Left ventricle myocardium superior (tissue), 1 donor: ENCODE measurements at regions not wholly inside any gene's neighbourhood (a gene's known extent, or its start where the extent isn't known, plus 50 kb on each side); places are given as distances from the start of the nearest gene placed in this dataset.

Experiments
- ATAC-seq: fragments of 200-7000 bp; cut with Tn5 transposase; one replicate; pipeline ENCODE4 v1.9.1; 2020; ENCODE audit warnings: mild to moderate bottlenecking, moderate library complexity
- DNase-seq: peaks from one replicate; pipeline ENCODE4 v3.0.0-alpha.2; 2020
- intact Hi-C: fragments of 100-400 bp; cut with micrococcal nuclease; formaldehyde crosslinking; loops from one replicate; pipeline ENCODE4 v1.11.0; 2022
- donor health status: DM: no; HTN: yes; CAD: no; lungs with severe emphysema.

DNA sequence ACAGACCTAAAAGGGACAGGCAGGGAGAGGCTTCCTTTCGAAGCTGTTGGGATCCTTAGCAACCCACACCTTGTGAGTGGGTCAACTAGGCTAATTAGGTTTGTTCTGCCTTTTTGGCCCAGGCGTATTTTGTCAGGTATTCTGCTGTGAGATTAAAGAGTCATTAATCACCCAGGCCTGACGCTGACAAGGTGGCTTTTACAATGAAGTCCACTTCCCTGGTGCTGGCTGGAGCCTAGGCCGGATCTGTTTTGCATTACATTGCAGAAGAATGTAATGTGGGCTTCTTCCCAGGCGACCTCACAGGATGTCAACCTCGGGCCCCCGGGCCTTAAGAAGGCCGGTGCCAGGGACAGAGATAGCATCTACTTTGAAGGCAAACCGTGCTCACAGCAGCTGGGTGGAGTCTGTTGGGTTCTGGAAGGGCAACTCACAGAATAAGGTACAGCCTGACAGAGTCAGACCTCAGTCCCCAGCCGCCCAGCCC, 76.9 kb downstream of the HES1 start:
- ATAC-seq, result no peak
- intact Hi-C loops, result no loop called here
- DNase-seq, result no peak

DNA sequence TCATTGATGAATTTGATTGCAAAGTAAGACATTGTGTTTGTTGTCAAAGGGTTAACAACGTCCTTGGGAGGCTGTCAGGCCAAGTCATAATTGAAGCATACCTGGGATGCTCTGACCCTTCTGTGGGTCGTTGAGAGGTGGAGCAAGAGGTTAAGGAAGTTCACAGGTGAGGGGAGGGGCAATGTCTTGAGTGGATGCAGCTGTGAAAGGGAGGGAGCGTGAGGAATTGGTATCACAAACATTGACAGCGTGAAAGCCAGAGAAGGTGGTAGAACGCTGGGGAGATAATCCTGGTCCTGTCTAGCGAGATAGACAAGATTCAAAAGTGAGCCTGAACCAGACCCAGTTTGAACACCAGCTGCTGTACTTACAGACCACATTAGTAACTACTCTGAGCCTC, 79.4 kb downstream of the HES1 start:
- intact Hi-C loops, result no loop called here
- ATAC-seq (no peak), DNase-seq (no peak)

DNA sequence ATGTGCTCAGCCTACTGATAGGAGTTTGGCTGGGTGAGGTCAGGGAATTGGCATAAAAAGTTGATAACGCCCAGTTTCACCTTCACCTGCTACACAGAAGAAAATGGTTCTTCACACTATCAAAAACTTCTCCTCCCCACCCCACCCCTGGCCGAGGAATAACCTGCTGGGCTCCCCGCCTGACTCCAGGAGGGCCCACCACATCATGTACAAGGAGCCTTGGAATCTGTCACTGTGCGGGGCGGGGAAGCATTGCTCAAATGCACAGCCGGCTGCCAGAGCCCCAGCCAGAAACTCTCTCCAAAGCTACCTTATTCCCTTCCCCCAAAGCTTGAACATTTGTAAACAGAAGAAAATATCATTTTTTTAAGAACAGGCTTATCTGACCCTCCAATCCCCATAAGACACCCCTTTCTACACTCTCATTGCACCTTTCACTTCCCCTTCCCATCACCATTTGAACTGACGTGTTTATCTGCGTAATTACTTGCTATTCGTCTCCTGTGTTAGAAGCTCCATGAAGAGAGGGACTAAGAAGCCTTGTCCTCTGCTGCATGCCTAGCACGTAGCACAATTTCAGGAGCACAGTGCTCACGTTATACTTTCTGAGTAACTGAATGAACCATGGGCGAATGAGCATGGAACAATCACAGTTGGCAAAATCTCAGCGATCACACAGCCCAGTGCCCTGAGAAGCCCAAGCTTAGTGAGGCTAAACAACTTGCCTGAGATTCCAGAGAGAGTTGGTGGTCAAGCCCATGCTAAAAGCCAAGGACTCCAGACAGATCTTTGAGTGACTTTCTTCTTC, 82.9 kb downstream of the HES1 start:
- intact Hi-C loops, result no loop called here
- DNase-seq (no peak), ATAC-seq (no peak)

DNA sequence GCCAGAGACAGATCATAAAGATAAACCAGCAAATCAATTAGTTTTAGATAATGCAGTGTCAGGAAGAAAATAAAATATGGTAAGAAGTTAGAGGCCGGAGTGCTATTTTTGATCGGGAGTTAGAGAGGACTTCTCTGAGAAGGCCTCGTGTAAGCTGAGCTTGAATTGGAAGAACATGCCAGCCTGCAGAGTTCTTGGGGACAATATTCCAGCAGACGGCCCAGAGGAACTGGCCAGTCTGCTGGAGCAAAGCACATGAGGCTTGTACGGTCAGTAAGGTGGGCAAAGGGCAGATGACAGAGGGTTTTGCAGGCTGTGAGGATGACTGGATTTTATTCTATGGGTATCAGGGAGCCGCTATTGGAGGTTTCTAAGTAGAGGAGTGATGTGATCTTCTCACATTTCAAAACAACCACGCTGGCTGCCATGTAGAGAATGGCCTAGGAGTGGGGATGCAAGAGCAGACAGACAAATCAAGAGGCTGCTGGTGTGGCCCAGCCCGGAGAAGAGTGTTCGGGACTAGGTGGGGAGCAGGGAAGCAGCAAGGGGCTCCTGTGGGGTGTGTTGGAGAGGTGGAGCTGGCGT, 84.0 kb downstream of the HES1 start:
- intact Hi-C loops, result no loop called here
- DNase-seq, result no peak
- no peak for ATAC-seq

DNA sequence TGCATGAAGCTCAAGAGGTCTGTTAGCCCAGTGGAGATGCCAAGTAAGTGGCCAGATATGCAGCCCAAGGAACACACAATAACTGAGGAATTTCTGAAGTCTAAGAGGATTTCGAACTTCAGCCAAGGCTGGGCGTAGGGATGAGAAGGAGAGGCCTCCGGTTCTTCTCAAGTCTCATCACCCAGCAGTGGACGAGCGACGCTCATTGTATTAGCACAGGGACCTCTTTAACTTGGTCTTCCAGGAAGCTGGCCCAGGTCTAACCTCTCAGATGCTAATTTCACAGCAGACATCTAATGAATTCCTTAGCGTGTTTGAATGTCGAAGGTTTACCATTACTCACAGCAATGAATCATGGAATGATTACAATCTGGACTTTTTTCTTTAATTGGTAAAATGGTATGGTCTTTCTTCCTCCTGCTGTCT, 85.0 kb downstream of the HES1 start:
- intact Hi-C loops, result no loop called here
- no peak for DNase-seq

DNA sequence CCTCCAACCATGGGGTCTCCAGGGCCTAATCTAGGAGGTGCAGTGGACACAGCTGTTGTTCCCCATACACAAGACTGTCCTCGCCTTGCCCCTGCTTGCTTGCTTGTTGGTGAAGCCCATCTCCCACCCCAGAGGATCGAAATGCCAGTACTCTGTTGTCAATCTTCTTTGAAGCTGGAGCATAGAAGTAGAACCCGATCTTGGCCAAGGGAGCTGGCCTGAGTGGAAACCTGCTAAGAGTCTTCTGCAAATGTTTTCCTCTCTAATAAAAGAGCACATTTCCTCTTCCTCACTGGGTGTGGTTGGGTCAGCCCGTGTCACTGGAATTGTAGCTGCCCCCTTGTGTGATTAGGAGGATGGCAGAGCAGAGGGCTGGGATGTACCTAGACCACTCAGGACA, 85.4 kb downstream of the HES1 start:
- DNase-seq (no peak), ATAC-seq (no peak)
- intact Hi-C loops, result no loop called here

More for the DNA sequence above, 85.0 kb downstream of the HES1 start:
- ATAC-seq, result no peak

DNA sequence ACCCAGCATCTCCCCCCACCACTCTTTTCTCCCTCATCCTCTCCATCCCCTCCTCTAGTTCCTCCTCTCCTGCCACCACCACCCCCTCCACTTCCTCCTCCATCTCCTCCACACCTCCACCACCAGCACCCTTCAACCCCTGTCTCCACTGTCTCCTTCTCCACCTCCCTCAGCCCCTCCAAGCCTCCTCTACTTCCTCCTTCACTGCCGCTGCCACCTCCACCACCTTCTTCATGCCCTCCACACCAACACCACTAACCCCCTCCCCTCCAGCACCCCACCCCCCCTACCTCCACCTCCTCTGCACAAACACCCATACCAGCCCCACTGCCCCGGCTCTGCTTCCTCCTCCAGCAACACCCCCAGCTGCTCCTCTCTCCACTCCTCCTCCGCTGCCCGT, 88.0 kb downstream of the HES1 start:
- ATAC-seq, result no peak
- DNase-seq, result no peak
- intact Hi-C loops, result no loop called here

DNA sequence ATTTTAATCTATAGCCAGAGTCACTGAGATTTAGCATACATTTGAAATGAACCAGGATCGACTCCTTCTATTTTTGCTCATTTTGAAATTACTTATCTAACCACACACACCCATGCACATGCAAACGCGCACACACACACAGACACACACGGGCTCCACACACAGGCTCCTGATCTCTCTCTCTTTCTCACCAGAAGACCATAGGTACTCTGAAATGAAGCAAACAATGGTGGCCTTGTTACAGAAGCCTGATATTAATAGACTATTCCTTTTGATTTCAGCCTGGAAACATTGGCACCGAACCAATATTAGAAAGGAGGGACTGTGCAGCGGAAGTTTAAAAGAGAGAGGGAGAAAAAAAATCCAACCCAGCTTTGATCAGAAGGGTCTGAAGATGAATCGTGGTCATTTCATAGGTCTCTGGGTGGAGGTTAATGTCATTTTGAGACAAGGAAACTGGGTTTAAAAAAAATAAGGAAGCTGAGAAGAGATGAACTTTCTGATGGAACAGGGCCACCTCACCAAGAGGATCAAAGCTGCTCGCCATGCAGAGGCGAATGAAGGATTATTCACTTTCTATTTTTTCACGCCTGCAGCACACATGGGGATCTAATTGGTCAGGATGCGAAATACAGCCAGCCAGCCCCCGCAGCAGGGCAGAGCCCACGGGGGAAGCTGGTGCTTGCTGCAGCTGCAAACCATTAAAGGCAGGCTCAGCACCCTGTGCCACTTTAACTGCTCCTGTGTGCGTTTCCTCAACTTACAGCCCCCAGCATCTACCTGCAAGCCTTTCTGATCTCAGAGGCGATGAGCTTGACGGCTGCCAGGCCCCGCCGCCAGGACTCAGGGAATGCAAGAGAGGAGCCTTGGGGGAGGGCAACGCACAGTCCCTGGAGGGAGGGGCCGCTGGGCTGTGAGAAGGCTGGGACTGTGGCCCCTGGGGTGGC, 88.8 kb downstream of the HES1 start:
- peak; percentile 62 for ATAC-seq
- intact Hi-C loops, result no loop called here
- no peak for DNase-seq

DNA sequence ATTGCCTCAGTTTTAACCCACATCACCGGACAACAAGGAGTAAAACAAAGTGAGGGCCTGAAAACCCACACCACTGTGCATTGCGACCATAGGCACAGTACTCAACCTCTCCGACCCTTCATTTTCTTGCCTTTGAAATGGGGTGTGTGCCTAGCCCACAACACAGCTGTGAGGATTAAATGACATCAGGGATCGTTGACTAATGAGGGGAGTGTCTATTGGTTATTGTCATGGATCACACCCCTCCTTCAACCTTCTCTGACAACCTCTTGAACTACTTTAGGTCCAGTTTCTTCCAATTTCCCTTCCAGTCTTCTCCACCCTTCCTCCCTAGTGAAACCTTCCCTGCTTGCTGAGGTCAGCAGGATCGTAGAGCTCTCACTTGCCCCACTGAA, 89.5 kb downstream of the HES1 start:
- no peak for DNase-seq
- intact Hi-C loops, result no loop called here
- ATAC-seq, result no peak

DNA sequence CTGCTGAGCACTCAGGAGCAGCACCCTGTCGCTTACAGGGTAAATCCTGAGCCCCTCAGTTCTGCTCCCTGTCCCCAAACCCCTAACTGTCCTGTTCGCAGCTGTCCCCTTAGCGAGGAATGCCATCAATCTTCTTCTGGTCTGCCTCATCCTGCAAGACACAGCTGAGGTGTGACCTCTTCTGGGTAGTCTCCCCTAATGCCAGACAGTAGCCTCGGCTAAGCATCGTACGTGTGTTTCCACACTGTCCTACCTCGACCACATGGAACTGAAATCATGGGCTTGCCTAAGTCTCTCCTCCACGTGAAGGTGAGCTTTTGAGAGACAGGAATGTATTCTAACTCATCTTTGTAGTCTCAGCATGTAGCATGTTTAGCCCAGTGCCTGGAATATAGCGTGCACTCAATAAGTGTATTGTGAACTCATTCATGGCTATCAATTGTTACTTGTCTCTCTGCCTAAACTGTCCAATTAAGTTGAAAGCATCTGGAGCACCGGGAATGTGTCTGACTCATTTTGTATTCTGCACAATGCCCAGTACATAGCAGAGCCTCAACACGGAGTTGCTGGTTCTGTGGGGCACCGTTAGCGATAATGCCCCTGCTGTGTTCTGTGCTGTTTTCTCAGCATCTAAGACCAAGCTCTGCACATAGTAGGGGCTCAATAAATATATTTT, 90.2 kb downstream of the HES1 start:
- DNase-seq, result no peak
- intact Hi-C loops, result no loop called here
- no peak for ATAC-seq

DNA sequence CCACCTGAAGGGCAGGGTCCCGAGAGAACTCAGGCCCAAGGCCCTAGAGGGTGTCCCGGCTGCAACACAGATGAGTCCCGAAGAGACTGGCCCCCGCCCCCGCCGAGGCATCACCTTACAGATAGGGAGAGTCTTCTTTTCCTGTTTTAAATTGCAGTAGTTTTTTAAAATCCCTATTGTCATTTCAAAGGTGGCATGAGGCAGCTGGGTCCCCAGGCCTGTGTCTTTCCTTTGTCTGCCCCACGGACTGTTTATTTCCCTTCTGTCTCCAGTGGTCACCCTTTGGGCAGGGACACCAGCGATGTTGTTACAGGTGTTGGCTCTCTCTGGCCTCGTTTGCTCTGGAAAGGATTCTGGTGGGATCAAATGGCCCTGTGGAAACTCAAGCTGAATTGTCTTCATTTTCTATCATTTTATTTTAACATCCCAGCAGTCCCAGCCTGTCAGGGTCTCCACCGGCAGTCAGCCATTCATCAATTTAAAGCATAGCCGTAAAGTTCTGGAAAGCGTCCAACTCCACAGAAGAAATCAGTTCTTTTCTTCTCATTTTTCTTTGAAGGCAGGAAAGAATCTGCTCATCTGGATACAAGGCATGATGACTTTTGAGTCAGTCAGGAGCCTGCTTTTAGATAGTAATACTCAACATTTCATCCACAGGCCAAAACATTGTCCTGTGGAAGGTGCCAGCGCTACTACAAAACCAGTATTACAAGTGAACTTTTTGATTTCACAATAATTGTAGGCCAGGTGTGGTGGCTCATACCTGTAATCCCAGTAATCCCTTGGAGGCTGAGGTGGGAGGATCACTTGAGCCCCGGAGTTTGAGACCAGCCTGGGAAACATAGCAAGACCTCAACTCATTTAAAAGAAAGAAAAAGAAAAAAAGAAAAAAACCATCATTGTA, 96.2 kb downstream of the HES1 start:
- intact Hi-C loops, result no loop called here
- DNase-seq (no peak), ATAC-seq (no peak)

DNA sequence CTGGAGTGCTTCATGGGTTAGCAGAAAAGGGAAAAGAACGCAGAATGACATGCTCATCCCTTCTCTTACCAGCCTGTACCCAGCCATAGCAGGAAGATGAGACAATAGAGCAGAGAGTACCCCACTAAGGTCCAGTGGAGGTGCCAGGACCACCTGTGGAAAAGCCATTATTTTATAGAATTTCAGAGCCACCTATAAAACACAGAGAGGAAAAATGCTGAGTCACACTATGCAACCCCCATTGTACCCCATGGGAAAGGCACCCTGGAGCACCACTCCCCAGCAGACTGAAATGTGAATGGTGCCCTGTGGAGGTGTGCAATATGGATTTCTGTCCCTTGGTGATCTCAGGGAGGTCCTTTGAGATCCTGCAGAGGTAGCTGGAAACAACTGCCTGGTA, 97.2 kb downstream of the HES1 start:
- DNase-seq, result no peak
- ATAC-seq, result no peak
- intact Hi-C loops, result no loop called here

DNA sequence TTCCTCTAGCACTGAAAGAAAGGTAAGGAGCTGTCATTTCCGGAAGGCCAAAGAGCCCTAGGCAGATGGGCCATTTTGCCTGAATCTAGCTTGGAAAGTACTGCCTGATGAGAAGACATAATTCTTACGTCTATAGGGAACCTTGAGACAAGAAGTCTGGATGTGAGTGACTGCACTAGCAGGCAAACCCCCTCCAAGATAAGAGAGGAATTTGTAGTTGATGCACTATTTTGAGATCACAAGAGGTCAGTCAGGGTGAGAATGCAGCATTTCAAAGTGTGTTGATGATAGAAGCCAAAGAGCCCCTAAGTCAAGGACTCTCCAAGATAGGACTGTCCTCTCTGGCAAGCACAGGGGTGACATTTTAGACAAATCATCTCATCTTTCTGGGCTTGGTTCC, 99.2 kb downstream of the HES1 start:
- intact Hi-C loops, result no loop called here
- ATAC-seq (peak; percentile 95), DNase-seq (no peak)

DNA sequence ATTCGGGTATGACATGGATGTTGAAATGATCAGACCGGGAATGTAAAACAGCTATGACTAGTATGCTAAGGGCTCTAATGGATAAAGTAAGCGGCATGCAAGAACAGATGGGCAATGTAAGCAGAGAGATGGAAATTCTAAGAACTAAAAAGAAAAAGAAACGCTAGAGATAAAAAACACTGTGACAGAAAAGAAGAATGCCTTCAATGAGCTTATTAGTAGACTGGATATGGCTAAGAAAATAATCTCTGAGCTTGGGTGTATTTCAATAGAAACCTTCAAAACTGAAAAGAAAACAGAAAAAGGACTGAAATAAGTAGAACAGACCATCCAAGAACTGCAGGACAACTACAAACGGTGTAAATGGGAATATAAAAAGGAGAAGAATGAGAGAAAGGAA, 101.2 kb downstream of the HES1 start:
- no peak for DNase-seq
- intact Hi-C loops, result no loop called here
- no peak for ATAC-seq

DNA sequence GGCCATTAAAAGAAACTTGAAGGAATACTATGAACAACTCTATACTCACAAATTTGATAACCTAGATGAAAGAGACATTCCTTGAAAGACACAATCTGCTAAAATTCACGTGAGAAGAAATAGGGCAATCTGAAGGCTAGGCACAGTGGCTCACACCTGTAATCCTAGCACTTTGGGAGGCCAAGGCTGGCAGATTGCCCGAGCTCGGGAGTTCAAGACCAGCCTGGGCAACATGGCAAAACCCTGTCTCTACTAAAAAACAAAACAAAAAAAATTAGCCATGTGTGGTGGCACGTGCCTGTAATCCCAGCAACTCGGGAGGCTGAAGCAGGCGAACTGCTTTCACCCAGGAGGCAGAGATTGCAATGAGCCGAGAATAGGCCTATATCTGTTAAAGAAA, 104.8 kb downstream of the HES1 start:
- intact Hi-C loops, result no loop called here
- DNase-seq (no peak), ATAC-seq (no peak)

DNA sequence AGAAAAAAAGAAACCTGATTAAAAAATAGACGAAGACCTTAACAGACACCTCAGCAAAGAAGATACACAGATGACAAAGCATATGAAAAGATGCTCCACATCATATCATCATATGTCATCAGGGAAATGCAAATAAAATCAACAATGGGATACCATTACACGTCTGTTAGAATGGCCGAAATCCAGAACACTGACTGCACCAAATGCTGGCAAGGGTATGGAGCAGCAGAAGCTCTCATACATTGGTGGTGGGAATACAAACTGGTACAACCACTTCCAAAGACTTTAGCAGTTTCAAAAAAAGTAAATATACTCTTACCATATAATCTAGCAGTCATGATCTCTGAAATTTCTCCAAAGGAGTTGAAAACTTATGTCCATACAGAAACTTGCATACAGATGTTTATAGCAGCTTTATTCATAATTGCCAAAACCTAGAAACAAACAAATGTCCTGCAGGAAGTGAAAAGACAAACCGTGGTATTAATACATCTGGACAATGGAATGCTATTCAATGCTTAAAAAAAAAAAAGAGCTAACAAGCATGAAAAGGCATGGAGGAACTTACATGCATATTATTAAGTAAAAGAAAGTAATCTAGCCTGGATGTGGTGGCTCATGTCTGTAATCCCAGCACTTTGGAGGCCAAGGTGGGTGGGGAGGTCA, 107.4 kb downstream of the HES1 start:
- no peak for DNase-seq
- intact Hi-C loops, result no loop called here
- ATAC-seq, result no peak

DNA sequence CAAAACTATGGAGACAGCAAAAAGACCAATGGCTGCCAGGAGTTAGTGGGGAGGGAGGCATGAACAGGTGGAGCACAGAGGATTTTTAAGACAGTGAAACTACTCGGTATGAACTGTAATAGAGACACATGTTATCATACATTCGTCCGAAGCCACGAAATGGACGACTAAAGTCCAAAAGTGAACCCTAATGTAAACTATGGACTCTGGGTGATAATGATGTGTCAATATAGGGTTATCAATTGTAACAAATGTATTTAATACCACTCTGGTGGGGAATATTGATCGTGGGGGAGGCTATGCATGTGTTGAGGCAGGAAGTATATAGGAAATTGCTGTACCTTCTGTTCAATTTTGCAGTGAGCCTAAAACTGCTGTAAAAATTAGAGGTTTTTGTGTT, 107.0 kb downstream of the CPN2 start:
- intact Hi-C loops, result no loop called here
- DNase-seq (no peak), ATAC-seq (no peak)

DNA sequence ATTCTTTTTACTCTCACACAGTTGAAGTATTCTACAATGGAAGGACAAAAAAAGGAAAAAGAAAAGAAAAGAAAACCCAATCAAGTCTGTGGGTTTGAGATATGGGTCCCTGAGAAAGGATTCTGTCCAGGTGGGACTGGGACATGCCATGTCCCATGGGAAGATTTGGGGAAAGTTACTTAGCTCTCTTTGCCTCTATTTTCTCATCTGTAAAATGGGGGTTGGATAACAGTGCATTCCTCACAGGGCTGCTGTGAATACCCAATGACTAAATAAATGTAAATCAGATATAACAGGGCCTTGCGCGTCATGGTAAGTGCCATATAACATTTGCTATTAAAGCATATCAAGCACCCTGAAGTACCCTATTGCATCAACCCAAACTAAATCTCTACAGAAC, 105.7 kb downstream of the CPN2 start:
- DNase-seq (no peak), ATAC-seq (no peak)
- intact Hi-C loops, result no loop called here
